ENCODE measurements at regions not wholly inside any gene's neighbourhood (a gene's known extent, or its start where the extent isn't known, plus 50 kb on each side); places are given as distances from the start of the nearest gene placed in this dataset.

DNA sequence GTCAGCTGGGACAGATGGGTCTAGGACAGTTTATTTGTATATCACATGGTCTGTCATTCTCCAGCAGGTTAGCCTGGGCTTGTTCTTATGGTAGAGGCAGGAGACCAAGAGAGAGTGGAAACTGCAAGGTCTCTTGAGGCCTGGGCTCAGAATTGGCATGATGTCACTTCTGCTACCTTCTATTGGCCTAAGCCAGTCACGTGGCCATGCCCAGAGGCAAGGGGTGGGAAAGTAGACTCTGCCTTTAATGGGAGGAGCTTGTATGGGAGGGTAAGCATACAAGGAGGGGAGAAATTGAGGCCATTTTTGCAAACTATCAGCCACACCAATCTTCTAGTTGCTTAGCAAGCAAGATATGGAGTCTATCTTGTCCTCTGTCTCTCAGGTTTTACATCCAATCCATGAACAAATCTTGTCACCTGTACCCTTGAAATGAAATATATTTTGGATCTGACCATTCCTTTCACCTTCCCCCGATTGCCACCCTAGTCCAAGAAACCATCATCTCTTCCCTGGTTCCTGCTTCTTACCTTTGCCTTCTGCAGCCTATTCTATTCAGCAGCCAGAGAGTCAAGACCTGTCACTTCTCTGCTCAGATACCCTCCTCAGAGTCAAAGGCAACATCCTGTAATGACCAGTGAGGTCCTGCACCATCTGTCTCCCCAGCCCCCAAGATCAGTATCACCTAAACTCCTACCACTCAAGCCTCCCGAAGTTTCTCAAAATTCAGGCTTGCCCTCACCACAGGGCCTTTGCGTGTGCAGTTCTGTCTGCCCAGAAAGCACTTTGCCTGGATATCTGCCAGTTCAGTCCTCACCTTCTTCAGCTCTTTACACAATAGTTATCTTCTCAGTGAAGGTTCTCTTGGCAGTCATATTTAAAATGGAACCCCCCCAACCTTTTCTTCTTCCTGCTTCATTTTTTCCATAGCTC lies 240.0 kb downstream of the LOXHD1 start:
- no peak for DNase-seq

DNA sequence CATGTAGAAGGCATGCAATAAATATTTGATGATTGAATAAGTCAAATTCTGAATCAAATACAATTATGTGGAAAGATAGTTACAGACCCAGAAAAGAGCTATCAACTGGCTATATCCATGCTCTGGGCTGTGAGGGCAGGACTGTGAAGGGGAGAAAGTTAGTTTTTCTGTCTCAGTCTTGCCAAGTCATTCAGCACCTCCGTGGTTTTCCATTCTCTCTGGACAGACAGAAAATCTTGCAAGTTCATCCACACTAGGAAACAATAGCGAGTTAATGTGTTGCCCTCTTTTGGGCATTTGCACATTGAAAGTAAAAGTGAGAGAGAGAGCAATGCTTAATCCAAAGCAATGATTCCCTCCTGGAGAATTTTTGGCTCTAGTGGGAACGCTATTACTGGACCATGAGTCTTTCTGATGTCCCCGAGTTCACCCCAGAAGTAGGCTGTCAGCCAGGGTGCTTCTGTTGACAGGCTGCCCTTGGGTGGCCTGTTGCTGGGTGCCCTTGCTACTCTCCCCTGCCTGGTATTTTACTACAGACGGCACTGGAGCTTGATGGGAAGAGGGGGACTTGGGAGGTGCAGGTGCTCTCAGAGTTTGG lies 238.3 kb downstream of the LOXHD1 start:
- DNase-seq: no peak

DNA sequence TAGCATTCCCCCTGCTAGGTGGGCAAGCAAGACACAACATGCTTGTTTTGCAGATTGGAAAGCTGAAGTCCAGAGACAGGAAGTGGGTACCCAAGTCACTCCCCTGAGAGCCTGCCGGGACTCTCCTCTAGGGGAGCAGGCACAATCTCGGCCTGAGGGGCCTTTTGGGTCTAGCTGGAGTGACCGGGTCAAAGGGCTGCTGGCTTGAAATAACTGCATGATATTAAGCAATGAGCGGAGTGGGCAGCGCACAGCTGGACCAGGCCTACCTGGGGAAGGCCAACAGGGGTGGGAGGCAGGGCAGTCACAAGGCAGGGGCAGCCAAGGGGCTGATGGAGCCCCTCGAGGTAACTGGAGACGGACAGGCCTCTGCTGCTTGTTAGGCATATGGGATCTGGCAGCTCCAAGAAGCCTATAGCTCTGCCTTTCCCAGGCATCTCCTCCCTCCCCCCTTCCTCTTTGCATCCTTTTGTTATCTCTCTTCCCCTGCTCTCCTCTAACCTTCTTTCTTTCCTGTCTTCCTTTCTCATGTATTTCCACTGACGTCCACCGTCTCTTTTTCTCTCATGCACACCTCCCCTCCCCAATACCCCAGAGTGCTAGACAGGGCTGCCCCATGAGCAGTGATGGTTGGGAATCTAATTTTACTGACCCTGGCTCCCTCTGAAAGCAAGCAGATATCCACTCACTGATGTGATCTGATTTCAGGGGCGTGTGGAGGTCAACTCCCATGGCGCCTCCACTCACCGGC lies 237.5 kb downstream of the LOXHD1 start:
- DNase-seq: no peak

DNA sequence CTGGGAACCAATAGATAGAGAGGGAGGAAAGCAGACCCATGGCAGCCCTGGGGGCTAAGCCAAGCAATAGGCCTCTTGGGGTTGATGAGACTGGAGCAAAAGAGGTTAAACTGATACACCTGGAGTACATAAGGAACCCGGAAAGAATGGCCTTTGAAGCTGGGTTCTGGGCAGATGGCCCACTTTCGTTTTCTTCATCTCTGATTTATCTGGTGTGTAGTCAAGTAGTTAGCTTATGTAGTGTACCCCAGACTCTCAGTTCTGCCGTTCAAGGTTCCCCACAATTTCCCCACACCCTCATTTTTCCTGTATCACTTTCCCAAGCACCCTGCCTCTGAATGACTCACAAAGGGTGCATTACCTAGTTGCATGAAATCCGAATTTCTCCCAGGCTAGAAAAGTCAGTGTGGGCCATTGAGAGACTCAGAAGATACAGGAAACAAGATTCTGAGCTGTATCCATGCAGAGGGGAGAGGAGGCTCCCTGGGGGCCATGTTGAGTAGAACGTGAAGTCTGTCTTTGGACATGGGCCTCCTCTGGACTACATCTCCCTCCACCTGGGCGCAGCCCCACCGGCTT lies 235.0 kb downstream of the LOXHD1 start:
- no peak for DNase-seq

DNA sequence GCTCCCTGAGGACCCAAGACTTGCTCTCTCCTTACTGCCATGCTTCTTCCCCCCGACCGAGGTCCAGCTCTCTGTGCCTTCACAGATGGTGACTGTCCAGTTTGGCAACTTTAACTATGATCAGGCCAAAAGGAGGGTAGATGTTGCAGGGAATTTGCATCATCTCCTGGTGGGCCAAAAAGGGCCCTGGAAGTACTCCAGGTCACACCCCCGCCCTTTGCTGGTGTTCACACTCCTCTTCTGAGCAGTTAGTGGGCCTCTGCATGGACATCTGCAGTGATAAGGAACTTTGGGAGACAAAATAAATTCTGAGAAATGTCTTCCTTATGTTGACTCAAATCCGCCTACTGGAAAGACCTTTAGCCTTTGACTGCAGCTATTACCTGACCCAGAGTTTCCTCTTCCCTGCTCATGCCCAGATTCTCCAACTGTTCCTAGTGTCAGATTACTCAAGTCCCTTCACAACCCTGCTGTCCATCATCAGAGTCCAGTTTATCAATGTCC lies 234.4 kb downstream of the LOXHD1 start:
- DNase-seq: no peak

DNA sequence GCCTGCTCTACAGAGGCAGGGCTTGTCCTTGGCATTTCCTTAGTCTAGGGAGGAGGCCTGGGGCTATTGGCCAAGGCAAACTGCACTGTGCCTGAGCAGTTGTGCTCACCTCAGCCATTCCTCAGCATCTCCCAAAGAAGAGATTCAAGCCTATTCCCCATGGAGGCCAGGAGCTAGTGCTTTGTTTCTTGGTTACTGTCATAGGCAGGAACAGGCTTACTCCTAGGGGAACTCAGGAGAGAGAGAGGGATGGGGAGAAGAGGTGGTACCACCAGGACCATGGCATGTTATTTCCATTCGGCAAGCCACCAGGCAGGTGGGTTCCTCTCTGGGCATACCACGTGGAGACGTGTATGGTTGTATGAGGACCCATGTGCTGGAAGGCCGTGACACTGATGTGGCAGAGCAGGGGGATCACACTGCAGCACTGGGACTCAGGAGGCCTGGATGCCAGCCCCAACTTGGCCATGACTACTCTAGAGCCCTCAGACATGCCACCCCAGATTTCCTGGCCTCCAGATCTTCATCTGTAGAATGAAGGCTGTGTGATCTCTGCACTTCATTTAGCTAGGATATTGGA lies 233.7 kb downstream of the LOXHD1 start:
- DNase-seq: no peak

DNA sequence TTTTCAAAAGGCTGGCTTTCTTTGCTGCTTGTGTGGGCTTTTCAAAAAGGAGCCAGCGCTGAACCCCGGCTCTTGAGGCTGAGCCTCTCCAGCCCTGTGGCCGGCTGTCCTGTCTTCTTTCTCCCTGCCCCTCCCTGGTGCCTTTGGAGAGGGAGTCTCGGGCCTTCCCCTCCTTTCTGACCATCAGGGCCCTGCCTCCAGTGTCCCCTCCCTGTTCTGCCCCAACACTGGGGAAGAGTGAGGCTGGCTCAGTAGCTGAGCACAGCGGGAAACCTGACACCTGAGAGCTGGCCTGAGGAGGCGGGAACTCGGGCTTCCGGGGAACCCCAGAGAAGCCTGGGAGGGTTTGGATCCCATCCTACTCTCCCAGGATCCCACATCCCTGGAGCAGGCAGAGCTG lies 232.1 kb downstream of the LOXHD1 start:
- no peak for DNase-seq

DNA sequence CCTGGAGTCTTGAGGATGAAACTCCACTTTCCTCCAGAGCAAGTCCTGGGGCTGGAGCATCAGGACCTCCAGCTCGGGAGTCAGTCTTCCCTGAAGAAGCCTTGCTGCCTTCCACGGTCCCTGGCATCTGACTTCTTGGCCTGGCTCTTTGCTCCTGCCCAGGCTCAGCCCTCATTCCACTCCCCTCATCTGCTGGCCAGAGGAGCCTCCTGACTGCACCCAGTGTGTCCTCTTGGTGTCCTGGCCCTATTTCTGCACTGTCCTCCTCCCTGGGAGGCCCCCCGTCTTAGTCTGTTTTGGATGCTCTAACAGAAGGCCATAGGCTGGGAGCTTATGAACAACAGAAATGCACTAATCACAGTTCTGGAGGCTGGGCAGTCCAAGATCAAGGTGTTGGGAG lies 231.5 kb downstream of the LOXHD1 start:
- DNase-seq: no peak

DNA sequence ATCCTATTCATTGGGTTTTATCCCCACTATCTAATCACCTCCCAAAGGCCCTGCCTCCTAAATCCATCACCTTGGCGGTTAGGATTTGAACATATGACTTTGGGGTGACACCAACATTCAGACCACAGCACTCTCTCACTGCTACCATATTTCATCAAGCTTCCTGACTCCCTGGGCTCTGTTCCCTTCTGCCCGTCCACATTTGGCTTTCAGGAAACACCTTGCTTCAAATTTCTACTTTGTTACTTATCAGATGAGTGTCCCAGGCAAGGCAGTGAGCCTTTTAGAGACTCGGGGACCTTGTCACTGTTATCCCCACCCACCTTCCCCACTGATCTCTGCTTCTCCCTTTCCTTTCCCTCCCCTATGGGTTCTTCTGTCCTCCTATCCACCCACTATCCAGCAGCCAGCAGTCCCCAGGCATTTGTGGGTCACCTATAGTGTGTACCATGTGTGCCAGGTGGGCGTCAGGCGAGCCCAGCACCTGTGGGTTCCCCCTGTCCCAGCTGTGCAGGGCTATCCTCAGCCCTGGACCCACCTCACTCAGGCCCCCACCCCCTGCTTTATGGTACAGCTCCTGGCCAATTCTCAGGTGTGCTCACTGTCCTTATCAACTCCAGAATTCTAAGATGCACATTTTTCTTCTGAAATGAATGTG lies 230.9 kb downstream of the LOXHD1 start:
- DNase-seq: no peak

DNA sequence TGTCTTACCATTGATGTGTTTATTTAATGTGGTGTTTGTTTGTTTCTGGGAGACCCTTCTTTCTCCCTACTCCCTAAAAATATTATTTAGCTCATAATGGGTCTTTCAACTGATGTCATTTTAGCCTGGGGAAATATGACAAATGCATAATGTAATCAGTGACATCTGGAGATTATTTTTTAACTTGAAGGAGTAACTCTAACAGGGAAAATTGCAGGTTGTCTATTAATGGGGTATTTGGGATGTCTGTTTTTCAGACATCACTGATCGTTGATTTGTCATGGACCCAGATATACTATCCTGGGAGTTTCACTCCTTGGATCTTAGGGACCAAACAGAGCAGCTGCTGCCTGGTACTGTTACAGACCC lies 230.4 kb downstream of the LOXHD1 start:
- no peak for DNase-seq

All from SHP77 treated with DMSO at 0.1 percent for 48 hours (cell line).